Keratinocyte (primary cell): ENCODE measurements at regions not wholly inside any gene's neighbourhood (a gene's known extent, or its start where the extent isn't known, plus 50 kb on each side); places are given as distances from the start of the nearest gene placed in this dataset.

Experiments
- EZH2 ChIP-seq: IDR thresholded peaks from one replicate; pipeline ENCODE4 v1.6.1; 2012; ENCODE audit warnings: inconsistent platforms, mild to moderate bottlenecking, low read length, moderate library complexity
- TF ChIP-seq, protein P1 (sequence below), 3 experiments: IDR thresholded peaks in 1 of 3; conservative IDR thresholded peaks in 1 of 3; optimal IDR thresholded peaks in 1 of 3; 2 replicates in 2 of 3; 3 replicates in 1 of 3; pipeline versions ENCODE3 to v1.5.1; 2011; ENCODE audit warnings: low read length in 3 of 3, mild to moderate bottlenecking in 3 of 3, moderate library complexity in 2 of 3, control low read depth in 1 of 3, inconsistent platforms in 1 of 3; ENCODE audit not compliant: insufficient read depth in 2 of 3; ENCODE audit errors: extremely low read depth in 1 of 3

DNA sequence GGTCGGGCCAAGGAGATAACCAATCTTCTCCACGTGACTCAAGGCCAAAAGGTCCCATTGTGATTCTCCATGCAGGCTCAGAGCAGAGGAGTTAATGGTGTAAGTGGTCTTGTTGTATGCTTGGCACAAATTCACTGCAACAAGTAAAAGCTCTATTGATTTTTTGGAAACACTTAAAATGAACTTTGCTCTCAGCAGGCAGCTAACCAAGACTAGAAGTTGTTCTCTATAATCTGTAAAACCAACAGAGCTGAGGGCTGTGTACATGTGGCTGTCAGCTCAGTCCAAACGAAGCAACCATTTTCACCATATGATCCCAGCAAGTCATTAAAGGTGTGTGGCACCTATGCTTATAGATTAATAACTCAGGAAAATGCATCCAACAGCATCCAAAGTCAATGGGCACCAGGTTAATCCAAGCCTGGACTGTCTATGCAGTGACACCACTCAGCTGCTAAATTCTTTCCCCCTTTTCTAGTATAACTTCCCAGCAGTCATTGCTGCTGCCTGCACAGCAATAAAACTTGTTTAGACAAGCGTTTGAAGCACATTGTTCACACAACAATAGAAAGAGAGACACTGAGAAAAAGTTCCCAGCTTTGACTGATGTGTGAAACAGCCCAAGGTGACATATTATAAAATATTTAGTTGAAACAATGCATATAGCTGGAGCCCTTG, 603.8 kb upstream of the ADAMTS9 start:
- TF ChIP-seq, protein P1, sequence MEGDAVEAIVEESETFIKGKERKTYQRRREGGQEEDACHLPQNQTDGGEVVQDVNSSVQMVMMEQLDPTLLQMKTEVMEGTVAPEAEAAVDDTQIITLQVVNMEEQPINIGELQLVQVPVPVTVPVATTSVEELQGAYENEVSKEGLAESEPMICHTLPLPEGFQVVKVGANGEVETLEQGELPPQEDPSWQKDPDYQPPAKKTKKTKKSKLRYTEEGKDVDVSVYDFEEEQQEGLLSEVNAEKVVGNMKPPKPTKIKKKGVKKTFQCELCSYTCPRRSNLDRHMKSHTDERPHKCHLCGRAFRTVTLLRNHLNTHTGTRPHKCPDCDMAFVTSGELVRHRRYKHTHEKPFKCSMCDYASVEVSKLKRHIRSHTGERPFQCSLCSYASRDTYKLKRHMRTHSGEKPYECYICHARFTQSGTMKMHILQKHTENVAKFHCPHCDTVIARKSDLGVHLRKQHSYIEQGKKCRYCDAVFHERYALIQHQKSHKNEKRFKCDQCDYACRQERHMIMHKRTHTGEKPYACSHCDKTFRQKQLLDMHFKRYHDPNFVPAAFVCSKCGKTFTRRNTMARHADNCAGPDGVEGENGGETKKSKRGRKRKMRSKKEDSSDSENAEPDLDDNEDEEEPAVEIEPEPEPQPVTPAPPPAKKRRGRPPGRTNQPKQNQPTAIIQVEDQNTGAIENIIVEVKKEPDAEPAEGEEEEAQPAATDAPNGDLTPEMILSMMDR (optimal IDR thresholded peaks at IDR 0.05 in 1 of 3, IDR thresholded peaks at IDR 0.05 in 1 of 3, conservative IDR thresholded peaks at IDR 0.05 in 1 of 3; ENCODE audit: extremely low read depth in 1 of 3, insufficient read depth in 2 of 3, low read length in 3 of 3), result no peak
- no peak for TF ChIP-seq EZH2
